HUES64 (cell line): ENCODE measurements at regions not wholly inside any gene's neighbourhood (a gene's known extent, or its start where the extent isn't known, plus 50 kb on each side); places are given as distances from the start of the nearest gene placed in this dataset.
A peak's percentile ranks its signal among the peaks of the same experiment; 100 is the strongest.

ENCODE experiments used
- H3K27ac ChIP-seq: 2 replicates; pipeline ENCODE4 v1.7.0; 2013; ENCODE audit warnings: low read depth, low read length, inconsistent platforms
- H3K27me3 ChIP-seq: 2 replicates; pipeline ENCODE4 v1.6.1; 2013; ENCODE audit warnings: mild to moderate bottlenecking, low read length; ENCODE audit not compliant: insufficient read depth
- H3K36me3 ChIP-seq: 2 replicates; pipeline ENCODE4 v1.6.1; 2013; ENCODE audit warnings: mild to moderate bottlenecking, low read length; ENCODE audit not compliant: insufficient read depth
- H3K4me1 ChIP-seq: 2 replicates; pipeline ENCODE4 v1.6.1; 2013; ENCODE audit warnings: mild to moderate bottlenecking, low read length, moderate library complexity; ENCODE audit not compliant: insufficient read depth
- H3K4me3 ChIP-seq: 2 replicates; pipeline ENCODE4 v1.5.1; 2013; ENCODE audit warnings: mild to moderate bottlenecking, low read length, moderate library complexity
- H3K9ac ChIP-seq: 2 replicates; pipeline ENCODE4 v1.6.1; 2013; ENCODE audit warnings: mild to moderate bottlenecking, low read depth, low read length
- H3K9me3 ChIP-seq: 2 replicates; pipeline ENCODE4 v1.6.1; 2013; ENCODE audit warnings: low read depth, low read length; ENCODE audit not compliant: insufficient read depth
- WGBS: fragments of 150-250, 120-280 bp; methylation state at CpG from one replicate; pipeline ENCODE4 v1.1.7; 2013; ENCODE audit warnings: missing lambda C conversion rate; 5-methylcytosine and 5-hydroxymethylcytosine counted together

GRCh38 chr18:56407646-56408180, 230.7 kb downstream of the TXNL1 start:
- H3K9me3 ChIP-seq, result peaks cover 19% of the 10 kb centered on the region; the same call in 1 of the 2 replicates
- no peak overlapping the region for H3K9ac ChIP-seq
- H3K36me3 ChIP-seq, result no peaks in the 10 kb centered on the region
- 64% methylated on average over 4 of the region's 4 CpGs for WGBS
- H3K4me1 ChIP-seq, result peaks cover 12% of the 10 kb centered on the region; the same call in 1 of the 2 replicates
- no peaks in the 10 kb centered on the region for H3K27me3 ChIP-seq
- peak overlapping the region; percentile 72; the same call in 1 of the 2 replicates for H3K27ac ChIP-seq
- no peak overlapping the region for H3K4me3 ChIP-seq

DNA sequence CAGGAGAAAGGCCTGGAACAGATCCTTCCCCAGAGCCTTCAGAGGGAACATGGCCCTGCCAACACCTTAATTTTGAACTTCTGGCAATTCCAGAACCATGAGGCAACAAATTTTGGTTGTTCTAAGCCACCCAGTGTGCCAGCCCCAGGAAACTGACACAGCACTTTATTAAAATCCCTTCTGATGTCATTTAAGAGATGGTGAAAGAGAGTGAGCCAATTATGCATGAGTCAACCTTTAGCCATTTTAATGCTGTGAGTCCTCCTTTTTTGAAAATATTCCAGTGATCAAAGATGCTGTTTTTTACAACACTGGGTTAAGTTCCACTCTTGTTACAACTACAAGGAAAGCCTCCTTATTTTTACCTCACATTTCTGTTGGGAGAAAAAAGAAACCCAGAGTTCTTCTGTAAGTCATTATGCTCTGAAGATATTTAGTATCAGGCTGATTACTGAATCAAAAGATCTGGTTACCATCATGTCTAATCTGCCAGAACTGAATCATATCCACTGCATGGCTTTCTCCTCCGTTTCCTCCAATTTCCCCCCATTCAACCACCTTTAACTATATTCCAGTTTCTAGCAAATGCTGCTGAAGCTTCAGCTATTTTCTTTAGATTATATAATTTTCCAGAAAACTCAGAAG, 235.4 kb downstream of the TXNL1 start:
- H3K36me3 ChIP-seq, result no peaks in the 10 kb centered on the region
- peaks cover 7% of the 10 kb centered on the region; the same call in 1 of the 2 replicates for H3K4me1 ChIP-seq
- 95% methylated on average over 1 of the region's 1 CpG for WGBS
- peaks cover 18% of the 10 kb centered on the region; the same call in 1 of the 2 replicates for H3K9me3 ChIP-seq
- H3K27me3 ChIP-seq, result no peaks in the 10 kb centered on the region
- no peak overlapping the region for H3K9ac ChIP-seq
- no peak overlapping the region for H3K27ac ChIP-seq
- no peak overlapping the region for H3K4me3 ChIP-seq

- Histone ChIP-seq H3K27ac (no peak overlapping the region), H3K4me3 (no peak overlapping the region), H3K27me3 (no peaks in the 10 kb centered on the region), H3K36me3 (no peaks in the 10 kb centered on the region), H3K9me3 (no peaks in the 10 kb centered on the region), H3K4me1 (no peaks in the 10 kb centered on the region), H3K9ac (no peak overlapping the region)
- 97% methylated on average over 3 of the region's 3 CpGs for WGBS
Observed at GRCh38 chr18:56393870-56394269, 244.5 kb downstream of the TXNL1 start.

- H3K4me3 ChIP-seq, result no peak overlapping the region
- H3K27me3 ChIP-seq, result no peaks in the 10 kb centered on the region
- no peaks in the 10 kb centered on the region for H3K36me3 ChIP-seq
- no peaks in the 10 kb centered on the region for H3K9me3 ChIP-seq
- 87% methylated on average over 3 of the region's 3 CpGs for WGBS
- H3K27ac ChIP-seq, result no peak overlapping the region
- no peaks in the 10 kb centered on the region for H3K4me1 ChIP-seq
- H3K9ac ChIP-seq, result no peak overlapping the region
Observed at GRCh38 chr18:56391931-56392590, 246.3 kb downstream of the TXNL1 start.

DNA sequence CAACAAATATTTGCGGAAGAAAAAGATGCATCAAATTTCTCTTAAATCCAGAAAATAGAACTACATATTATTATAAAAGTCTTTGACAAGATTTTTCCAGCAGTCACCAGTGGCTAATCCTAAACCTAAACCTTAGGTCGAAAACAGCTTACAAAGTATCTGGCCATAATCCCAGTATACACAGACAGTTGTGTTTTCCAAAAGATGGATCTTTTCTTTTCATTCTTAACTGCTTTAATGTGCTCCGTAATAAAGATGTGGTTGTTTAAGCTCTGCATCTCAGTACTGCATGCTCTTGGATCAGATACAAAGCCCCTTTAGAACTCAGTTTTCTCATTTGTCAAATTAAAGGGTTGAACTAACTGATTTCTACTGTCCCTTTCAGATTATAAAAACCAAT, 247.8 kb downstream of the TXNL1 start:
- H3K9ac ChIP-seq, result no peak overlapping the region
- no peak overlapping the region for H3K4me3 ChIP-seq
- no peaks in the 10 kb centered on the region for H3K9me3 ChIP-seq
- no peak overlapping the region for H3K27ac ChIP-seq
- H3K27me3 ChIP-seq, result no peaks in the 10 kb centered on the region
- no peaks in the 10 kb centered on the region for H3K4me1 ChIP-seq
- H3K36me3 ChIP-seq, result no peaks in the 10 kb centered on the region
- WGBS, result 96% methylated on average over 3 of the region's 3 CpGs

- H3K4me3 ChIP-seq, result no peak overlapping the region
- no peak overlapping the region for H3K27ac ChIP-seq
- no peaks in the 10 kb centered on the region for H3K36me3 ChIP-seq
- no peaks in the 10 kb centered on the region for H3K9me3 ChIP-seq
- H3K9ac ChIP-seq, result no peak overlapping the region
- H3K27me3 ChIP-seq, result no peaks in the 10 kb centered on the region
- H3K4me1 ChIP-seq, result no peaks in the 10 kb centered on the region
- WGBS, result 89% methylated on average over 8 of the region's 8 CpGs
Observed at GRCh38 chr18:56389190-56389589, 249.2 kb downstream of the TXNL1 start.

DNA sequence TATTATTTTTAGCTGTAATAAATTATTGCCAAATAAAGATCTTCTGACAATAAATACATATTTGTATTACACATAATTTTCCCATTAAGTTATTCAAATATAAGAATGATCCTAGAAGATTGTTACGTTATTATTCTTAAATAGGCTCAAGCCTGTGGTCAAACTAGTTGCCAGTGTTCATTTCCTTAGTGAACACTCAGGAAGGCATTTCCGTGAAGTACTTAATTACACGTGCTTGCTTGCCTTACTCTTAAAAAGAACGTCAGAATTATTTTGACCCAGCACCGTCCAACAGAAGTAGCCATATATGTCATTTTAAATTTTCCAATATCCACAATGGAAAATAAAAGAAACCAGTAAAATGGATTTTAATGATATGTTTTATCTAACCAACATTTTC, 249.8 kb downstream of the TXNL1 start:
- Histone ChIP-seq H3K27ac (no peak overlapping the region), H3K36me3 (no peaks in the 10 kb centered on the region), H3K27me3 (no peaks in the 10 kb centered on the region), H3K9me3 (no peaks in the 10 kb centered on the region), H3K4me1 (no peaks in the 10 kb centered on the region), H3K4me3 (no peak overlapping the region), H3K9ac (no peak overlapping the region)
- WGBS, result 98% methylated on average over 4 of the region's 5 CpGs

- Histone ChIP-seq H3K9me3 (no peaks in the 10 kb centered on the region), H3K4me3 (no peak overlapping the region), H3K36me3 (no peaks in the 10 kb centered on the region), H3K9ac (no peak overlapping the region), H3K27ac (no peak overlapping the region), H3K27me3 (no peaks in the 10 kb centered on the region), H3K4me1 (no peaks in the 10 kb centered on the region)
Observed at GRCh38 chr18:56386856-56387255, 251.5 kb downstream of the TXNL1 start.

- Histone ChIP-seq H3K9me3 (no peaks in the 10 kb centered on the region), H3K9ac (no peak overlapping the region), H3K4me1 (no peaks in the 10 kb centered on the region), H3K36me3 (no peaks in the 10 kb centered on the region), H3K27me3 (no peaks in the 10 kb centered on the region), H3K4me3 (no peak overlapping the region), H3K27ac (no peak overlapping the region)
- WGBS, result 98% methylated on average over 1 of the region's 1 CpG
Observed at GRCh38 chr18:56383349-56383748, 255.0 kb downstream of the TXNL1 start.

- Histone ChIP-seq H3K4me3 (no peak overlapping the region), H3K27ac (no peak overlapping the region), H3K9me3 (no peaks in the 10 kb centered on the region), H3K27me3 (no peaks in the 10 kb centered on the region), H3K36me3 (no peaks in the 10 kb centered on the region), H3K4me1 (no peaks in the 10 kb centered on the region), H3K9ac (no peak overlapping the region)
- WGBS, result 87% methylated on average over 4 of the region's 4 CpGs
Observed at GRCh38 chr18:56382541-56382940, 255.9 kb downstream of the TXNL1 start.

GRCh38 chr18:56381196-56381595, 257.2 kb downstream of the TXNL1 start:
- WGBS, result 88% methylated on average over 3 of the region's 3 CpGs
- H3K36me3 ChIP-seq, result no peaks in the 10 kb centered on the region
- no peak overlapping the region for H3K27ac ChIP-seq
- no peak overlapping the region for H3K4me3 ChIP-seq
- no peaks in the 10 kb centered on the region for H3K4me1 ChIP-seq
- H3K9me3 ChIP-seq, result no peaks in the 10 kb centered on the region
- no peak overlapping the region for H3K9ac ChIP-seq
- H3K27me3 ChIP-seq, result no peaks in the 10 kb centered on the region
